ENCODE measurements at regions not wholly inside any gene's neighbourhood (a gene's known extent, or its start where the extent isn't known, plus 50 kb on each side); places are given as distances from the start of the nearest gene placed in this dataset.

DNA sequence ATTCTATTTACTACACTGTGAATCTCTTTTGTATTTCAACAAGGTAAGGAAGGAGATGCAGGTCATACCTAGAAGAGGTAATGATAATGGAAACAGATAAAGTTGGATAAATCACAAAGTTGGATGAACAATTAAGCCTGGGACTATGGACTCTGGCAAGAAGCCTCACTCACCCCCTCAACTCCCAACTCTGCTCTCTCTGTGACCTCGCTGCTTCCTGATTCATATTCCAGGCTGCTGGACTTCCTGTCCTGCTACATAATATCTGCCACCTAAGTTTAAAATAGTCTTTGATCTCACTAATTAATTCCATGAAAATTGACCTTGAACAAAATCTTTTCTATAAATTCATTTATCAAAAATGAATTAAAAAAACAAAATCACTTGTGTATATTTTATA is 215.3 kb downstream of the CALCRL start:
- no peak for TF ChIP-seq EP300 (IDR thresholded peaks at IDR 0.05)
- TF ChIP-seq, protein P1, sequence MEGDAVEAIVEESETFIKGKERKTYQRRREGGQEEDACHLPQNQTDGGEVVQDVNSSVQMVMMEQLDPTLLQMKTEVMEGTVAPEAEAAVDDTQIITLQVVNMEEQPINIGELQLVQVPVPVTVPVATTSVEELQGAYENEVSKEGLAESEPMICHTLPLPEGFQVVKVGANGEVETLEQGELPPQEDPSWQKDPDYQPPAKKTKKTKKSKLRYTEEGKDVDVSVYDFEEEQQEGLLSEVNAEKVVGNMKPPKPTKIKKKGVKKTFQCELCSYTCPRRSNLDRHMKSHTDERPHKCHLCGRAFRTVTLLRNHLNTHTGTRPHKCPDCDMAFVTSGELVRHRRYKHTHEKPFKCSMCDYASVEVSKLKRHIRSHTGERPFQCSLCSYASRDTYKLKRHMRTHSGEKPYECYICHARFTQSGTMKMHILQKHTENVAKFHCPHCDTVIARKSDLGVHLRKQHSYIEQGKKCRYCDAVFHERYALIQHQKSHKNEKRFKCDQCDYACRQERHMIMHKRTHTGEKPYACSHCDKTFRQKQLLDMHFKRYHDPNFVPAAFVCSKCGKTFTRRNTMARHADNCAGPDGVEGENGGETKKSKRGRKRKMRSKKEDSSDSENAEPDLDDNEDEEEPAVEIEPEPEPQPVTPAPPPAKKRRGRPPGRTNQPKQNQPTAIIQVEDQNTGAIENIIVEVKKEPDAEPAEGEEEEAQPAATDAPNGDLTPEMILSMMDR (IDR thresholded peaks at IDR 0.05), result no peak
